IMR-90 (cell line): ENCODE measurements at regions not wholly inside any gene's neighbourhood (a gene's known extent, or its start where the extent isn't known, plus 50 kb on each side); places are given as distances from the start of the nearest gene placed in this dataset.

ENCODE experiments used
- NFE2L2 ChIP-seq: fragments of 150-350 bp; IDR thresholded peaks from 2 replicates; pipeline ENCODE4 v1.6.1; 2016; ENCODE audit warnings: low read depth, mild to moderate bottlenecking, low read length
- POLR2A ChIP-seq: IDR thresholded peaks from 2 replicates; pipeline ENCODE4 v1.6.1; 2012; ENCODE audit warnings: mild to moderate bottlenecking, low read depth, low read length
- RCOR1 ChIP-seq: IDR thresholded peaks from 2 replicates; pipeline ENCODE4 v1.6.1; 2012; ENCODE audit warnings: mild to moderate bottlenecking, low read length, improper control_type of control experiment; ENCODE audit not compliant: insufficient replicate concordance
- TF ChIP-seq, protein P1 (sequence below): conservative IDR thresholded peaks from 2 replicates; pipeline ENCODE4 v1.5.1; 2012; ENCODE audit warnings: mild to moderate bottlenecking, low read depth, low read length, improper control_type of control experiment

DNA sequence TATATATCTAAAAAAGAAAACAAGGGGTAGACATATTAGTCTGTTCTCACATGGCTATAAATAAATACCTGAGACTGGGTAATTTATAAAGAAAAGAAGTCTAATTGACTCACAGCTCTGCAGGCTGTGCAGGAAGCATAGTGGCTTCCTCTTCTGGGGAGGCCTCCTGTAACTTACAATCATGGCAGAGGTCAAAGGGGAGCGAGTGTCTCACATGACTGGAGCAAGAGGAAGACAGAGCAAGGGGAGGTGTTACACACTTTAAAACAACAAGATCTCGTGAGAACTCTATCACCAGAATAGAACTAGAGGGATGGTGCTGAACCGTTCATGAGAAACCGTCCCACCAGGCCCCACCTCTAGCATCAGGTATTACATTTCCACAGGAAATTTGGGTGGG is 616.8 kb downstream of the TLE4 start:
- TF ChIP-seq, protein P1, sequence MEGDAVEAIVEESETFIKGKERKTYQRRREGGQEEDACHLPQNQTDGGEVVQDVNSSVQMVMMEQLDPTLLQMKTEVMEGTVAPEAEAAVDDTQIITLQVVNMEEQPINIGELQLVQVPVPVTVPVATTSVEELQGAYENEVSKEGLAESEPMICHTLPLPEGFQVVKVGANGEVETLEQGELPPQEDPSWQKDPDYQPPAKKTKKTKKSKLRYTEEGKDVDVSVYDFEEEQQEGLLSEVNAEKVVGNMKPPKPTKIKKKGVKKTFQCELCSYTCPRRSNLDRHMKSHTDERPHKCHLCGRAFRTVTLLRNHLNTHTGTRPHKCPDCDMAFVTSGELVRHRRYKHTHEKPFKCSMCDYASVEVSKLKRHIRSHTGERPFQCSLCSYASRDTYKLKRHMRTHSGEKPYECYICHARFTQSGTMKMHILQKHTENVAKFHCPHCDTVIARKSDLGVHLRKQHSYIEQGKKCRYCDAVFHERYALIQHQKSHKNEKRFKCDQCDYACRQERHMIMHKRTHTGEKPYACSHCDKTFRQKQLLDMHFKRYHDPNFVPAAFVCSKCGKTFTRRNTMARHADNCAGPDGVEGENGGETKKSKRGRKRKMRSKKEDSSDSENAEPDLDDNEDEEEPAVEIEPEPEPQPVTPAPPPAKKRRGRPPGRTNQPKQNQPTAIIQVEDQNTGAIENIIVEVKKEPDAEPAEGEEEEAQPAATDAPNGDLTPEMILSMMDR: no peak
- no peak for TF ChIP-seq NFE2L2
- no peak for TF ChIP-seq RCOR1
- TF ChIP-seq POLR2A: no peak
